ENCODE measurements at regions not wholly inside any gene's neighbourhood (a gene's known extent, or its start where the extent isn't known, plus 50 kb on each side); places are given as distances from the start of the nearest gene placed in this dataset.
A peak's percentile ranks its signal among the peaks of the same experiment; 100 is the strongest.
"Not testable (repeated sequence)": the region's sequence is repeated elsewhere in the genome, so short reads cannot be mapped to it uniquely, and the experiment has no call there.

GRCh38 chr14:88985654-88986053 is 161.2 kb downstream of the TTC8 start:
- DNase-seq, result no peak

- DNase-seq, result no peak
Observed at GRCh38 chr14:88986146-88986841, 161.8 kb downstream of the TTC8 start.

- not testable (repeated sequence) for DNase-seq
Observed at GRCh38 chr14:88986908-88987307, 162.5 kb downstream of the TTC8 start.

GRCh38 chr14:88987516-88987915 is 163.1 kb downstream of the TTC8 start:
- no peak for DNase-seq

GRCh38 chr14:88989911-88990310 is 165.5 kb downstream of the TTC8 start:
- no peak for DNase-seq

- no peak for DNase-seq
Observed at GRCh38 chr14:88990856-88991255, 166.4 kb downstream of the TTC8 start.

- DNase-seq, result no peak
Observed at GRCh38 chr14:88992011-88992410, 167.6 kb downstream of the TTC8 start.

- DNase-seq, result peak; percentile 23
Observed at GRCh38 chr14:88993946-88994345, 169.5 kb downstream of the TTC8 start.

GRCh38 chr14:88995437-88996198 is 171.2 kb downstream of the TTC8 start:
- no peak for DNase-seq

- no peak for DNase-seq
Observed at GRCh38 chr14:88998027-88998426, 173.6 kb downstream of the TTC8 start.

- DNase-seq, result no peak
Observed at GRCh38 chr14:88999137-88999536, 174.7 kb downstream of the TTC8 start.

GRCh38 chr14:89000007-89000942 is 175.8 kb downstream of the TTC8 start:
- no peak for DNase-seq

- DNase-seq, result no peak
Observed at GRCh38 chr14:89004166-89004565, 179.7 kb downstream of the TTC8 start.

- DNase-seq, result no peak
Observed at GRCh38 chr14:89007906-89008305, 183.5 kb downstream of the TTC8 start.

- no peak for DNase-seq
Observed at GRCh38 chr14:89011355-89012281, 187.2 kb downstream of the TTC8 start.

GRCh38 chr14:89012282-89013097 is 188.0 kb downstream of the TTC8 start:
- no peak for DNase-seq

- no peak for DNase-seq
Observed at GRCh38 chr14:89013098-89013504, 188.7 kb downstream of the TTC8 start.

GRCh38 chr14:89013698-89014568 is 189.5 kb downstream of the TTC8 start:
- peak; percentile 78 for DNase-seq

GRCh38 chr14:89014569-89014850 is 190.1 kb downstream of the TTC8 start:
- DNase-seq, result no peak

- DNase-seq, result no peak
Observed at GRCh38 chr14:89015016-89015415, 190.6 kb downstream of the TTC8 start.

- no peak for DNase-seq
Observed at GRCh38 chr14:89017417-89017816, 193.0 kb downstream of the TTC8 start.

All from NCI-H345 (cell line).